NCI-H2196 (cell line): ENCODE measurements at regions not wholly inside any gene's neighbourhood (a gene's known extent, or its start where the extent isn't known, plus 50 kb on each side); places are given as distances from the start of the nearest gene placed in this dataset.

ENCODE experiments used
- DNase-seq: peaks from one replicate; lab custom pipeline; 2025; ENCODE audit not compliant: unreplicated experiment; lab: John Stamatoyannopoulos, UW

DNA sequence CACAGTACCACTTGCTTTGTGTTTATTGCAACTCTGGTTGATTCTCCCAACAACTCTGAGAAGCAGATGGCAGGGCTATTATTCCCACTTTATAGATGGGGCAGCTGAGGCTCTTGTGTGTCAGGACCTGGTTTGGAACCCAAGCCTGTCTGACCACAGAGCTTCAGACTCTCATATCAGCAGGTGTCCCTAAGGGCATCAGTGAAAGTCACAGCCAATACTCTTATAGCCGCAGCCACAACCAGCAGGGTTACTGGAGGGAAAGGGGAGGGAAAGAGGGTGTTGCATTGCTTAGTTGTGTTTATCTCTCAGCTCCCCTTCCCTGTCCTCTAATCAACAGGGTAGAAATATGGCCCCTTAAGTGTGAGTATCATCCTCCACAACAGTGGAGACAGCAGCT is 304.0 kb downstream of the RRAGC start:
- DNase-seq: no peak

DNA sequence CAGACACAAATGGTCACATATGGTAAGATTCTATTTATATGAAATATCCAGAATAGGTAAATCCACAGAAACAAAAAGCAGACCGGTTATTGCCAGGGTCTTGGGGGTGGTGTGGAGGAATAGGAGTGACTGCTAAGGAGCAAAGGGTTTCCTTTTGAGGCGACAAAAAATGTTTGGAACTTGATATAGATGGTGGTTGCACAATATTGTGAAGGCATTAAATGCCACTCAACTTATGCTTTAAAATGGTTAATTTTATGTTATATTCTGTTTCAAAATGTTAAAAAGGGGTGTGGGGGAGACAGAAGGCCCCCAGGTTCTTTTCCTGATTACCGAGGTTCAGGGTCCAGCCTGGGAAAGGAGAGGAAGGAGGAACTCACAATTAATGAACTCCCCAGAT is 304.4 kb downstream of the RRAGC start:
- no peak for DNase-seq

DNA sequence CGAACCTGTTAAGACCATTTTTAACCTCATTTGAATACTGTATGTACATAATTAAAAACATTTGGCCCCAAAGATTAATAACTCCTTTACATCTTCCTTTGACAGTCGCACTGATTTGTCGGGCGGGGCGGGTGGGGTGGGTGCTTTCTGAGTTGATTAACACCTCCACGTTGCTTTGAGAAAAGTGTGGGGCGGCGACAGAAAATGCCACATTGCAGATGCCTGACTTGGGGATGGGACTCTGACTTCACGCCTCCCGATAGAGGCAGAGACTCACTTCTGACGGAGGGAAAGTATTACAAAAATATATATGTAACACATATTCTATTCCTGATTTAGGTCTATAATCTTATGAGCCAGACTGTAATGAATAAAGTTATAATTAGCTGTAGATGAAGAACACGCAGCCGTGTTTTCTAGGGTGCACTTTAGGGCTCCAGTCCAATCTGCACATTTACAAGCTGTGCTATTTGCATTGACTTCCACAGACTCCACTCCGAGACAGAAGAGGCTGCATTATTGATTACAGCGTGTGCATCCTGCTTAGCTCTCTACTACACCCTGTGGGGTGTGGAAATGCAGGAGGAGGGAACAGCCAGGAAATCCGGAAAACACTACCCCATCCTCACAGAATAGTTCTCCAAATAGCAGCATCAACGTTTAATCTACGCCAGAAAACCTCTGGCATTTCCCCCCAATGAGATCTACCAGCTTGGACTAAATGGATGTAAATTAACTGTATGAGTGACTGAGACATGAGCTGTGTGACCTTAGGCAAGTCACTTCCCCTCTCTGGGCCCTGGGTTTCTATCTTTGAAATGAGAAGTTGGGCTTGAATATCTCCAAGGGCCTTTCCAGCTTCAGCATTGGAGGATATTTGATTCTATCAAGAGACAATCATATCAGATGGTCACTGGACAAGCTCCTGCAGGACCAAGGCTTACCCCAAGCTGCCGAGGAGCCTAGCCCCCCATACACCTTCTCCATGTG is 308.0 kb downstream of the RRAGC start:
- no peak for DNase-seq

DNA sequence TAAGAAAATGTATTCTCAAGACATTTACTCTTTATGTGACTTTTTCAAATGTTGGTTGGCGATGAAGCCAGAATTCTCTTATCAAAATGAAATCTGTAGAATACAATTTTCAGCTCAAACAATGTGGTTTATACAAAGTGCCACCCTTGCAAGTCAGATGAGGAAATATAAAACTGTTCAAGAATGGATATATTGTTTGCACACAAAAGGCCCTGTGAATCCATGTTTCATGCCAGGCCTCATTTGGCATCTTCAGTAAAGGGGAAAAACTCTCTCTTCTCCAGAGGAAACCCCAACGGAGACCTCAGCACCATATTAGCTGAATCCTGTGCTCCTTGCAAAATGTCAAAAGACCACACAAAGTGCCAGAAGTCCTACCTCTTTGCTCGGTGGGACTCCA is 310.4 kb downstream of the RRAGC start:
- no peak for DNase-seq

DNA sequence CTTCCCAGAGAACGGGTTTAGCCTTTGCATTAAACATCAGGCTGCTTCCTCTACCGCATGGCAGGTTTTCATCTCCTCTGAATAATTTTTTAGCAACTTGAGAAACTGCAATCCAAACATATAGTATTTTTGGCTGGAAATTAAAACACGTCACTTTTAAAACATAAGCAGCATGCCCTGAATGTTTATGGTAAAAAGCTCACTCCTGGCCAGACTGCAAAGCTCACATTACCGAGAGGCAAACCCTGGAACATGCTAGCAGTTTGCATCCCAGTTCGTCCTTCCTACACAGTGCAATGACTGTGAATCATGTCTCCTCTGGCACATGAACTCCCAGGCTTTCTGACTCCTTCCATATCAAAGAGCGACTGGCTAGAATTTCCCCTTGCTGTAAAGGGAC is 312.3 kb downstream of the RRAGC start:
- no peak for DNase-seq

DNA sequence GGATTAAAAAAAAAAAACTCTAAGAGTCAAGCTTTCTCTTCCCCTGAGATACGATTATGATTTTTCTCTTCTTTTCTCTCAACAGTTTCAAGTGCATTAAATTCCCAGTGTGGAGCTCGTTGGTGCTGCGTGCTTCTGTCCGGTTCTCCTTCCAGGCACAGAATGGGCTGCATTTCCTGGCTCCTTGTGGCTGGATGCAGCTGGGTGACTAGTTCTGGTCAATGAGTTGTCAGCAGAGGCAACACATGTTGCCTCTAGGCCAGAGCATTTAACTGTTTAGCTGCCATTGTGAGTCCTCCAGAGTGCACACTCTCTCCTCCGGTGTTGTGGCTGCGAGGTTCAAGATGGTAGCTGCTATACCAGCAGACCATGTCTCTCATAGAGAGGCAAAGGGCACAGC is 312.9 kb downstream of the RRAGC start:
- DNase-seq: no peak

DNA sequence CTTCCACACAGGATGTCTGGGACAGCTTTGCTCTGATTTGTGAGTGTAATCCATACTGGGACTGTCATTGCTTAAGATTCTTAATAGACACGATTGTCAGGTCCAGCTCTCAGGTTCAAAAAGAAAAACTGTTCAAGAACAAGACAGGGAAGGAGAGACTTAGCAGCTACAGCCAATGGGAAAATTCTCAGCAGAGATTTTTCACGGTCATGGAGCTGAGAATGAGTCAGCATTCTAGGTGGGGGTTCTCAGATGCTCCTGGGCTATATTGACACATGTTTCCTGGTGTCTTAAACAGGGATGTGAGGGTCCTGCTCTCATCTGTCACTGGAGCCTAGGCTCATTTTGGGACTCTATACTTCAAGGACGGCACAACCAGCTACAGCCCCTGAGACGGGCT is 318.3 kb downstream of the RRAGC start:
- DNase-seq: no peak

DNA sequence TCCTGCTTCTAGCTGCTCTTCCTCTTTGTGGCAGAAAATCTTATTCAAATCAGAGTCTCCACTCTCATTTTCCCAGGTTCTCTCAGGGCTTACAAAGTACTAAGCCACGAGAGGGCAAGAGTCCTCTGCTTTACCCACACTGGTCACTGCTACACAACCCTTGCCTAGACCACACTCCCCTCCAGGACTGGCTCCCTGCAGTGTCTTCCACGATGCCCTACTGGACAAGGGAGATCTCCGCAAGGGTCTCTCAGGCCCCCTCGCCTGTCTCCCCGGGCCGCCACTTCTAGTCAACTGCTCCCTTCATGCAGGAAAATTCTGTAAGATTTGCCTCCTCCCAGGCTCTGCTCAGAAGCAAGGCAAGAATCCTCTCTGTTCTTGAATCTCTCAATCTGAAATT is 319.6 kb downstream of the RRAGC start:
- no peak for DNase-seq

DNA sequence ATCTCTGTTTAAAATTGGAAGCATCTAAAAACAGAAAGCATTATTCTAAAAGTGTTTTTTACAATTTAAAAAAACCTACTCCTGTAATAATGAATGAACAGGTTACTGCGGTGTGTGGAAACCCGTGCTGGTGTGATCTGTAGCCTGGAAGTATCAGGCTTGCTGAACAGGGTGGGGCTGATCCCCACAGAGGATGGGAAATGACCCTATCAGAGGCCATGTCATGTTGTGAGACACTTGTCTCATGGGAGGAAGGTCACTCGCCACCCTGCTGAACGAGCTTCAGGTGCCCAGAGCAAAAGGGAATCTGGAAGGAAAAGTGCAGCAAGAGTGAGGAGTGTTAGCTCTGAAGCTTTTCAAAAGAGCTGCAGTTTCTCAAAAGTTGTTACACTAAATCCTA is 320.7 kb downstream of the RRAGC start:
- DNase-seq: no peak

DNA sequence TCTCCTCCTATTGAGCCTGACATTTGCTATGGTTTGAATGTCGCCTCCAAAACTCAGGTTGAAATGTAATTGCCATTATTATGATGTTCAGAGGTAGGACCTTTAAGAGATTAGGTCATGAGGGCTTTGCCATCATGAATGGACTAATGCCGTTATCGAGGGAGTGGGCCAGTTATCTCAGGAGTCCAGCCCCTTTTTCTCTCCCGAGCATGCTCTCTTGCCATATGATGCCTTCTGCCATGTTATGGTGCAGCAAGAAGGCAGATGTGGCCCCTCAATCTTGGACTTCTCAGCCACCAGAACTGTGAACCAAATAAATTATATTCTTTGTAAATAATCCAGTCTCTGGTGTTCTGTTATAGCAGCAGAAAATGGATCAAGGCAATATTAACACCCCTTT is 323.5 kb downstream of the RRAGC start:
- no peak for DNase-seq

DNA sequence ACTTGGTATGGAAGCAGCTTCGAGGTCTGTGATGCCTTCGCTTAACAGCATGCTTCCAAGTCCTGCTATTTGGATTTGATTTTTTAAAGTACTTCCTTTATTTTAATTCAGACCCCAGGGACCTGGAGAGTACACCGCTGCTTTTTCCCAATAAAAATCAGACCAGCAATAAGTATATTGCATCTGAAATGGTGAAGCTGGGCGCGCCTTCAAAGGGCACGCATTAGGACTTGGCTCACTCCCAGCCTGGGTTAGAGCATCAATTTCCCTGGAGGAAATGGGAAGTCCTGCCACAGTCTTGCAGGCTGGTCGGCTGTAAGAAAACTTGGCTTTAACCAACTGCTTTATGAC is 325.1 kb downstream of the RRAGC start:
- no peak for DNase-seq

DNA sequence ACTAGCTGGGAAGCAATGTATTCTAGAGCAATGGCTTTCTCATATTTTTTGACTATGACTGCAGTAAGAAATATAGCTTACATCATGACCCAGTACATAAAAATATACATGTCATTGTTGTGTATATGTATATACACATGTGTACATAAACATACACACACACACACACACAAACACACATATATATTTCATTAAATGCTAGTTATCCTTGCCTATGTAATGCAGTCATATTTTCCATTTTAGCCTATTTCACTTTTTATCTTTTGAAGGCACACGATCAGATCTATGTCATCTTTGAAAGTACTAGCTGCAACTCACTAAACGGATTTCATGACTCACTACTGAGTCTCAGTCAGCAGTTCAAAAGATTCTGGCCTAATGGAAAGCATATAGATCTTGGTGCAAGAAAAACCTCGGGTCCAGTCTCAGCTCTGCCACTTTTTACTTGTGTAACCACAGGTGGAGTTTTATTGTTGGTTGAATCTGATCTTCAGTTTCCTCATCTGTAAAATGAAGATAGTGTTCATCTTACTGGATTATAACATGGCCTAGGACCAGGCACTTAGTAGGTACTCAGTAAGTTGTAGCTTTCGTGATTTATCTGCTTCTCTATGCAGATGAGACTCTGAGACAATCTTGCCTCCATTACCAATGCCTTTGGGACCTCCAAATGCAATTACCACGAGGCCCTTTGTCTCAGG is 325.6 kb downstream of the RRAGC start:
- no peak for DNase-seq

DNA sequence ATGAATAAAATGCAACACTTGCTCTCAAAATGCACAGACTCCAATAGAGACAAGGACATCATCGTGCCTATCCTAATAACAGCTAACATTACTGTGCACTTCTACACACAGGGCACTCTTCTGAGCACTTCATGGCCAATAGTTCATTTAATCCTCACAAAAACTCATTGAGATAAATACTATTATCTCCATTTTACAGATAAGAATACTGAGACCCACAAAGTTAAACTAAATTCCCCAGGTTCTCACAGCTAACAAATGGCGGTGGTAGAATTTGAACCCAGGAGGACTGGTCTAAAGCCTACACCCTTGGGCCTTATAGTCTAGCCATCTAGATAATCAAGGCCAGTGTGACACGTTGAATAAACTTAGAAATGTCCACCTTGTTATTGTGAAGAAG is 328.6 kb downstream of the RRAGC start:
- no peak for DNase-seq

DNA sequence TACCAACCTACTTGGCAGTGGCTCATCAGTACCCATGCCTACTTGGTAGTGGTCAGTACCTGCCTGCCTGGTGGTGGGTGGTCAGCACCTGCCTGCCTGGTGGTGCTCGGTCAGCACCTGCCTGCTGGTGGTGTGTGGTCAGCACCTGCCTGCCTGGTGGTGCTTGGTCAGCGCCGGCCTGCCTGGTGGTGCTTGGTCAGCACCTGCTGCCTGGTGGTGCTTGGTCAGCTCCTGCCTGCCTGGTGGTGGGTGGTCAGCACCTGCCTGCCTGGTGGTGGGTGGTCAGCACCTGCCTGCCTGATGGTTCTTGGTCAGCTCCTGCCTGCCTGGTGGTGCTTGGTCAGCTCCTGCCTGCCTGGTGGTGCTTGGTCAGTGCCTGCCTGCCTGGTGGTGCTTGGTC is 329.6 kb downstream of the RRAGC start:
- DNase-seq: no peak

DNA sequence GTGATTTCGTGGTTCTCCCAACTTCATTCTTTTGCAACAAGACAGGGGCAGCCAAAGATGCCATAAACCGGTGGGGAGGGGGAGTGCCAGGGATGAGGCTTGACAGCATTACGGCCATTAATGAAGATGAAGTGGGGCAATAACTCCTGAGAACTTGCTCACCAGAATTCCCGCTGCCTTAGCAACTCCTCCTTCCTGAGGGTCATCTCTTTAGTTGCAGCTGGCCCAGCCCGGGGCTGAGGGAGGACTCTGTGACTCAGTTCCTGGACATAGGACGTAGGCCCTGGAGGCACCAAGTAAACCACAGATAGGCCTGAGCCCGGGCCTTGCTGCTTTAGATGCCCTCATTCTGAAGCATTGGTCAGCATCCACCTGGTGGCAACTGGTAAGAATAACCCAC is 330.2 kb downstream of the RRAGC start:
- DNase-seq: no peak

DNA sequence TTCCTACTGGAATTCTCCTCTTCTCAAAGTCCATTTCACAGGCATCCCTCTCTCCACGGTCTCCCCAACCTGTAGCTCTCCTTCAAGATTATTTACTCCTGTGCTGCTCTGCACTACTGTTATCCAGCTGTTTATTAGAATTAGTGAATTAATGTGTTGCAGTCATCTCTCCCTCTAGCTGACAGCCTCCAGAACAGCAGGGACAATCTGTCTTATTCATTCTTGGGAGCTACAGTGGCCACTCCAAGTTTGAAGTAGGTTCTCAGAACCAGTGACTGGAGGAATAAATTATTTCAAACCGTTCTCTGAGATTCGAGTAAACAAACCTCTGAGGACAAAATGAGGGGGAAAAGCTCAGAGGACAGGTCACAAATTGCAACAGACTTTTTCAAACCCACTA is 330.9 kb downstream of the RRAGC start:
- no peak for DNase-seq

DNA sequence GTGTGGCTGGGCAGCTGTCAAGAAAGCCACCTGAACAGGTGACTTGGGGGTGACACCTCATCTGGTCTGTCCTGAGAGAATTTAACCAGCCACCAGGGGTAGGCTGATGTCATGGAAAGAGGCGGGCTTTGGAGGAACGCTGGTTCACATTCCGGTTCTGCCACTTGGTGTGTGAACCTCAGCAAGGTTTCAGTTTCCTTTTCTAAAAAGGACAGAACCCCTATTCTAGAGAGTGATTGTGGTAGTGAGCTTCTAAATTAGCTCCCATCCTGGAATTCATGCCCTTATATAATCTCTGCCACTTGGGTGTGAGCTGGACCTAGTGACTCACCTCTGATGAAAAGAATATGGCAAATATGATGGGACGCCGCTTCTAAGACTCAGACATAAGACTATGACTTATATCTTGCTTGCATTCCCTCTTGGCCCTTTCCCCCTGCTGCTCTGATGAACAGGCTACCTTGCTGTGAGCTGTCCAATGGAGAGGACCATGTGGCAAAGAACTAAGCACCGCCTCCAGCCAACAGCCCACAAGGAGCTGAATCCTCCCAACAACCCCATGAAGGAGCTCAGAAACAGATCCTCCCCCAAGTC is 332.1 kb downstream of the RRAGC start:
- DNase-seq: no peak

DNA sequence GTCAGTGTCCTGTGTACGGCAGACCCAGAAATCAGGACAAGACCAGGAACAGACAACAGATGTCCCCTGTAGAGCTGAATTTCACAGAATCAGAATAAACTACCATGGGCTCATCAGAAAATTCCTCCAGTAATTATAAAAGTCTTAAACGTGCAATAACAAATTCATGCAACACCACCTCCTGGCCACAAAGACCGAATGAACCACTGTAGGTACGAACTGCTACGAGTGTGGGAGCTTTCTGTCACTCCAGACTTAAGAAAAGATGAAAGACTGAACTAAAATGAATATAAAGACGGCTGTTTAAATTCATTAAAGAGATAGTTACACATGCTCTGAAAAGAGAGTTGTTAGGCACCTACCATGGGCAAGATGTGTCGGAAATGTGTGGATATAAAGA is 333.5 kb downstream of the RRAGC start:
- no peak for DNase-seq

DNA sequence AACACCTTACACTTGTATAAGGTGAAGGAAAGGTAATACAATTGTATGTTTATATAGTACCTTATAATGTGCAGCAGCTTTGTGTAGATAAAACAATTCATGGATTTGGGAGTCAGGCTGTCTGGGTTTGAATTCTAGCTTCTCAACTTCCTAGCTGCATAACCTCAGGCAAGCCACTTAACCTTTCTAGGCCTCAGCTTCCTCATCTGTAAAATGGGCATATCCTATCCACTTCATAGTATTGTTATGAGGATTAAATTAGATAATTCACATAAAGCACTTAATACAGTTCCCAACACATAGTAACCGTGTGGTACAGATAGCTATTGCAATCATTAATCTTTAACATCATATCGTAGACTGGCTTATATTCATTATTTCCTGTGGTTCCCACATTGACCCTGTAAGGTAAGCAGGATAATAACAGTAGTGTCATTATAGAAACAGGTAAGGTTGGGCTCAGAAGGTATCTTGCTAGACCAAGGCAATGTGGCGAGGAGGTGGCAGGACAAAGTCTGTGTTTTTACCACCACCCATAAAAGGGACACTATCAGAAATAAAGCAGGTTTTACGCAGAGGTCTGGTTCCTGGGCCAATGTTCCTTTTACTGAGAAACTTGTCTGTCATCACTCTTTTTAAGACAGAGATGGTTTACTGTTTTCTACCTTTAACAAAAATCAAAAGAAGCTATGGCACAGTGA is 334.1 kb downstream of the RRAGC start:
- no peak for DNase-seq

DNA sequence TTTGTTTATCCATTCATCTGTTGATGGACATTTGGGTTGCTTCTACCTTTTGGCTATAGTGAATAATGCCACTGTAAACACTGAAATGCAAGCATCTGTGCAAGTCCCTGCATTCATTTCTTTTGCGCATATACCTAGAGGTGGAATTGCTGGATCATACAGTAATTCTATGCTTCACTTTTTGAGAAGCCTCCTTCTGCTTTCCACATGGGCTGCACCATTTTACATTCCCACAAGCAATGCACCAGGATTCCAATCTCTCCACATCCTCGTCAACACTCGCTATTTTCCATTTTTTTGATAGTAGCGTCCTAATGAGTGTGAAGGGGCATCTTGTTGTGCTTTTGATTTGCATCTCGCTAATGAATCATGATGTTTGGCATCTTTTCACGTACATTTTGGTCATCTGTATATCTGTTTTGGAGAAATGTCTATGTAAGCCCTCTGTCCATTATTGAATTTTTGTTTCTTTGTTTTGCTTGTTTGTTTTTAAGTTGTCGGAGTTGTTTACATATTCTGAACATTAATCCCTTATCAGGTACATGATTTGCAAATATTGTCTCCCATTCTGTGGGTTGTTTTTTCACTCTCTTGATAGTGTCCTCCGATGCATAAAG is 335.4 kb downstream of the RRAGC start:
- DNase-seq: no peak

DNA sequence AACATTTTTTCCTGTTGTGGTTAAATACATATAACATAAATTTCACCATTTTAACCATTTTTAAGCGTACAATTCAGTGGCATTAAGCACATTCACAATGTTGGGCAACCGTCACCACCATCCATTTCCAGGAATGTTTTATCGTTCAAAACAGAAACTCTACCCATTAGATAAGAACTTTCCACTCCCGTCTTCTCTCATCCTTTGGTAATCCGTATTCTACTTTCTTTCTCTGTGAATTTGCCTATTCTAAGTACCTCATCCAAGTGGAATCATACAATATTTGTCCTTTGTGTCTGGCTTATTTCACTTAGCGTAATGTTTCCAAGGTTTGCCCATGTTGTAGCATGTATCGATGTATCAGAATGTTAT is 336.0 kb downstream of the RRAGC start:
- DNase-seq: no peak
